ENCODE measurements at regions not wholly inside any gene's neighbourhood (a gene's known extent, or its start where the extent isn't known, plus 50 kb on each side); places are given as distances from the start of the nearest gene placed in this dataset.

DNA sequence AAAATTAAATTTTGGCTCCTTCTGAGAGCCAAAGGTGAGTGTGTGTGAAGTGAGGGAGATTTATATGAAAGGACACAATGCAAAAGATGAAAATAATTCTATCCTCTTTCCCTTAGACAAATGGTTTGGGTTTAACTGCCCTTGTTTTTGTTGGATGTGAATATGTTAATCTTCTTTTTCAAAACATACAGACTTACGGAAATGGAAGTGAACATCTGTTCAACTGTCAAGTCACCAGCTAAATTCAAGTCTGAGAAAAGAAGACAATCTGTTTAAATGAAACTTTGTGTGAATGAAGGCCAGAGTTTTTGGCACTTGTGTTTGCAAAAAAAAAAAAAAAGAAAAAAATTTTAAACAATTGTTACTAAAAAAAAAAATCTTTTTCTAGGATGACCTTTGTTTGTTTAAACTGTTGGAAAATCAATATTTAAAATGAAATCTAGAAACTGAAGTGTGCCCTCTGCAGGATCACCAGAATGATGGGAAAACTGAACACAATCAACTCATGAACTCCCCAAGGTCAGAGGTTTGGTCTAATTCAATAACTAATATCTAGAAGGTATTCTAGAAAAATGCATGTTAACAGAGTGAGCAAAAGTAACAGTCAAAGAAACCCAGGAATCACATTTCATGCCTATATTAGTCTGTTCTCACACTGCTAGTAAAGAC lies 448.8 kb downstream of the FLRT2 start:
- no peak for DNase-seq (ENCODE audit: low spot score)

DNA sequence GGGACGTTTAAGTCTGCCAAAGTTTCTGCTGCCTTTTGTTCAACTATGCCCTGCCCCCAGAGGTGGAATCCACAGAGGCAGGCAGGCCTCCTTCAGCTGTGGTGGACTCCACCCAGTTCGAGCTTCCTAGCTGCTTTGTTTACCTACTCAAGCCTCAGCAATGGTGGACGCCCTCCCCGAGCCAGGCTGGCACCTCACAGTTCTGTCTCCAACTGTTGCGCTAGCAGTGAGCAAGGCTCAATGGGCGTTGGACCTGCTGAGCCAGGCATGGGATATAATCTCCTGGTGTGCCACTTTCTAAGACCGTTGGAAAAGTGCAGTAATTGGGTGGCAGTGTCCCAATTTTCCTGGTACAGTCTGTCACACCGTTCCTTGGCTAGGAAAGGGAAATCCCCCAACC lies 444.7 kb downstream of the FLRT2 start:
- DNase-seq (ENCODE audit: low spot score), result no peak

DNA sequence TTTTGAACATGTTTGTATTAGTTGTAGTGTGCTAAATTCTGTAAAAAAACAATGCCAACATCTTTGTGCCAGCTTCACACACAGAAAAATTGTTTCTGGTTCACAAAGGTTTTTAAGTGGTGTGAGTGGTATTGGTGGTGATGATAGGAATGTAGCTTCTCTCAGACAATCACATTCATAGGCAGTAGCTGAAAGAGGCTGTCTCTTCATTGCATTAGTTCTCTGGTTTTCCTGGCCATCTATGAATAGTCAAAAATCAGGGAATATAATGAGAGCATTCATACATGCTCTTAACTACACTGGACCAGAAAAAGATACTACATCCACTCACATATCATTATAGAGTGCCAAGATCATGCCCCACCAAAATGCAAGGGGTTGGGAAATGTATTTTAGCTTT lies 433.5 kb downstream of the FLRT2 start:
- DNase-seq (ENCODE audit: low spot score), result no peak

DNA sequence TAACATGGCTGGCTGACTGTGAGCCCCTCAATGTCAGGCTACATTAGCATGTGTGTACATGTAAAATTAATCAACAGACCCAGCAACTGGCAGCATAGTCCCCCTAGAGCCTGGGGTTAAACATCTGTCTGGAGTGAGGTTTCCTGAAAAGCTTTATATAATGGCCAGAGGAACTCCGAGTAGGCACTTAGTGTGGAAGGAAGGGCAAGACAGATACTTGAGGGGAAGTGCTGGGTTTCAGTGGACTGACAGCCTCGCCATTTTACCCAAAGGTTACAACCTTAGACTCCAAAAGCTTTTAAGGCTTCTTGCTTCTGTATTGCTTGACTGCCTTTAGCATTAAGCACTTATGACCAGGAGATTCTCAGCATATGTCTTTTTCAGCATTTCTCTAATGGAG lies 430.8 kb downstream of the FLRT2 start:
- DNase-seq (ENCODE audit: low spot score), result no peak

DNA sequence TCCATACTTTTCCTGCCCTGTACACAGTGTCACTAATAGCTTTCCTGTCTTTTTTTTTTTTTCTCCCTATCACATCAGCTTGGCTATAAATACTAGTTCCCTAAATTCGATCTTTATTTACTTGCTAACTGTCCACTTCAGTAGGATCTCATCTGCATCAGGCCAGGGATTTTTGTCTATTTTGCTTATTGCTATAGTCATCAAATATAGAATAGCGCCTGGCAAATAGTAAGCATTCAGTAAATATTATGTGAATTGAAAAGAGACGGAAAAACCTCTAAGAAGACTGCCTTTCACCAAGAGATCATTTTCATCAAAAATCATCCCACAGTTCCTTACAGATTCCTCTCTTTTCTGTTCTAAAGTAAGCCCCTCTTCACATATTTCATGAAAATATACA lies 429.1 kb downstream of the FLRT2 start:
- DNase-seq (ENCODE audit: low spot score), result no peak

DNA sequence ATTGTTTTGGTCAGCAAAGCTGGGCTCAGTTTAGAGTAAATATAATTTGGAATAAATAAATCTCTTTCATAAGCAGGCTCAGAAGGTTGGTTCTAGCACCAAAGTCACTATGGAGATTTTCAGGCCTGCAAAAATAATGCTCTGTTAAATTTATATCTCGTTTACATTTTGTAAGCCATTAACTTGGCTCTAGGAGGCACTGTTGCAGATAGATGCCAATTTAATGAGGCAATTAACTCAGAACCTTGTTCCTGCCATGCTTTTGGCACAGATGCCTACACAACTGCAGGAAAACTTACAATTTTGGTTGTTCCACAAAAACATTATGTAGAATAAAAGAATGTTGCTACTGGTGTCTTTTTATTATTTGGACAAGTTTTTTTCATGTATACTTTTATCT lies 428.1 kb downstream of the FLRT2 start:
- DNase-seq (ENCODE audit: low spot score), result no peak

DNA sequence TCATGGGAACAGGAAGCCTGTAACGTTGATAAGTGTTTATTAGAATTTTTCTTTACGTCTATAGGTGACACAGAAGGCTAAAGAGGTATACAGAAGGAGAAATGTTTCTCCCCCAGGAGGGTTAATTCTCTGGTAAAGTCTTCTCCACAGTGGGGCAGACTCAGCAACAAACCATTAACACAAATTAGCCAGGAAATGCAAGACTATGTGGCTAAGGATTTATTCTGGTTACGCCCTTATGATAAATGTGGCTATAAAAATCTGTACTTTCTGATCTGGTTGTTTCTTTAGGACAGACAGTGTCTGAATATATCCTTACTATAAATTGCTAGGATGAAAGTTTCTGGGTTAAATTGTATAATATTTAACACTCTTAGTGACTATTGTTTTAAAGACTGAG lies 423.3 kb downstream of the FLRT2 start:
- DNase-seq (ENCODE audit: low spot score), result no peak

DNA sequence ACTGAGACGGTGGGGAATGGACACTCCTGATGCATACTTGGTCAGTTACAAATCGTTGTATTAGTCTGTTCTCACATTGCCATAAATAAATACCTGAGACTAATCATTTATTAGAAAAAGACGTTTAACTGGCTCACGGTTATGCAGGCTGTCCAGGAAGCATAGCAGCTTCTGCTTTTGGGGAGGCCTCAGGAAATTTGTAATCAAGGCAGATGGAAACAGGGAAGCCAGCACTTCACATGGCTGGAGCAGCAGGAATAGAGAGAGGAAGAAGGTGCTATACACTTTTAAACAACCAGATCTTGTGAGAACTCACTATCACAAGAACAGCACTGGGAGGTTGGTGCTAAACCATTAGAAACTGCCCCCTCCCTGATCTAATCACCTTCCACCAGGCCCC lies 418.2 kb downstream of the FLRT2 start:
- DNase-seq (ENCODE audit: low spot score), result no peak

DNA sequence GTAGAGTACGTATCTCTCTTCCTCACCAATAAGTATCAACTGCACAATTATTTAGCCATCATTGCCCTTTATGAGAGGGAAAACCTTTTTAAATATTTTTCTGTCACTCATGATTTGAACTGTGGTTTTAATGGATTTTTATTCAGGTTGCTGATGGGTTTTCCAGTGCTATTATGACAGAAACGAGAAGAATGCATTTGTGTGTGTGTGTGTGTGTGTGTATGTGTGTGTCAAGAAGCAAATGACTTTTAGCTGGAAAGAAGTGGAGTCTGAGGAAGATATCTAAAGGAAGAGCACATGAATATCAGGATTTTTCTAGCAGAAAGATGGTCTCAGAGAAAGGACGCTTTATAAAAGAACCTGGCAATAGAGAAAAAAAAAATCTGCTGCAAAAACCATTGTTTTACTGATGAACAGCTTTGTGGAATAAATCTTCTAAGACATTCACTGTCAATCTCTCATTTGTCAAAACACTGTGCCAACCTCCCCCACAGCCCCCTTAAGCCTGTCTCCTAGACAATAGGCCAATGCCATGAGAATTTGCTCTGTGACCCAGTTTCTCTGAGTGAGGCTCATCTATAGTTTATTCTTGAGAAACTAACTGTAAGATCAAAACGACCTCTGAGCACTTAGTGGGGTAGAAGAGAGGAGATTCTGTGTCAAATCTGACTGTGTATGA lies 417.7 kb downstream of the FLRT2 start:
- DNase-seq (ENCODE audit: low spot score), result no peak

DNA sequence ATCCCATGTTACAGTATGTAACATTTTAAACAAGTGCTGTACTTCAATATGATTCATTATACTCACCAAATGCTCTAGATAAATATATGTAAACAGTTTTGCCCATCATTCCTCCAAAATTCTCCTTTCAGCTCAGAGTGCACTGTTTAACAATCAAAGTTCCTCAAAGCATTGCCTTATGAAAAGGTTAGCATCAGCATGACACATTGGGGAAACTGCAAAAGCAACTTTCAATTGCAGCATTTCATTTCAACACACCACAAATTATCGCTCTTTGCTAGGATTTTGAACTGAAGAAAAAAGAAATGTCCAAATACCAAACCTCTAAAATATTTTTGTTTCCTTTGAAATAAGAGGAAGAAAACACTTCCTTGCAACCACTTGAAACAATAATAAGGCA lies 413.2 kb downstream of the FLRT2 start:
- no peak for DNase-seq (ENCODE audit: low spot score)

DNA sequence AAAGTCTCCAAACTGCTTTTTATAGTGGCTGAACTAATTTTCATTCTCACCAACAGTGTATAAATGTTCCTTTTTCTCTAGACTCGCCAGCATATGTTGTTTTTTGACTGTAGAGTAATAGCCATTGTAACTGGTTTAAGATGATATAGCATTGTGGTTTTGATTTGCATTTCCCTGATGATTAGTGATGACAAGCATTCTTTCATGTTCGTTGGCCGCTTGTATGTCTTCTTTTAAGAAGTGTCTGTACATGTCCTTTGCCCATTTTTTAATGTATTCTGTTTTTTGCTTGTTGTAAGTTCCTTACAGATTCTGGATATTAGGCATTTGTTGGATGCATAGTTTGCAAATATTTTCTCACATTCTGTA lies 404.9 kb downstream of the FLRT2 start:
- peak; percentile 37 for DNase-seq (ENCODE audit: low spot score)

DNA sequence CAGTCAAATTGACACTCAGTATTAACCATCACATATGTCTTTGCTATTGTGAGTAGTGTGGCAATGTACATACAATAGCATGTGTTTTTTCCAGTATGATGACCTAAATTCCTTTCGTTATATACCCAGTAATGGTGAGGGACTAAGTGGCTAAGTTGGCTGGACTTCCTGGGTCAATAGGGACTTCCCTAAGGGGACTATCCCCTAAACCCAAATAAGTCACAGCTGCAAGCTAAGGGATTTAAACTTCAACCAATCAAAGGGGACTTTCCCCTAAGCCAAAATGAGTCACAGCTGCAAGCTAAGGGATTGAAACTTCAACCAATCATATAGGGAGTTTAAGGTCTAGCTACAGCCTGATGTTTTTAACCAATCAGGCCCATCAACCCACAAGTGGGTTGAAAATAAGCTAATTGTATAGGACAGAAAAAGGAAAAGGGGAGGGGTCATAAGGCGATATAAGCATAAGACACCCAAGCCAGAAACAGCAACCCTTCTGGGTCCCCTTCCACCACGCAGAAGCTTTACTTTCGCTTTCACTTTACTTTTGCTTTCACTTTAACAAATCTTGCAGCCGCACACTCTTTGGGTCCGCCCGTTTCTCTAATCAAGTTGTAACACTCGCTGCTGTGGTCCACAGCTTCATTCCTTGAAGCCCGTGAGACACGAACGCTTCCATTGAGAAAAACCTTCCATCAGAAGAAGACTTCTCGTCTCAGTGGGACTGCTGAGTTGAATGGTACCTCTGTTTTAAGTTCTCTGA lies 404.4 kb downstream of the FLRT2 start:
- DNase-seq (ENCODE audit: low spot score), result peak; percentile 89

DNA sequence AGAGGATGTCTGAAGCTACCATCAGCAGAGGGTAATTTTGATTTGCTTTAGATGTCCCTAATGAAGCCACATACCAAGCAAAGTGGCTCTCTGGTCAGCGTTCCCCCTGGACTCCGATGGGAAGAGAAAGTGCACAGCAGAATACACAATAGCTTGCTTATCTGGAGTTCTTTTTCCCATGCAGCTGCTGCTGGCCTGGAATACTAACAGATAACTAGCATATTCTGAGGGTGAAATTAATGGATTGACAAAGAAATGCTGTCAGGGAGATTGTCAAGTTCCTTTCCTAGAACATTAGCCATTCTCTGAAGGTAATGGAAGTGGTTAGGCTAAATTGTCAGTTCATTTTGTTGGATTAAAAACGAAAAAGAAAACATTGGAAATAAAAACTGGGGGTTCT lies 391.3 kb downstream of the FLRT2 start:
- no peak for DNase-seq (ENCODE audit: low spot score)

DNA sequence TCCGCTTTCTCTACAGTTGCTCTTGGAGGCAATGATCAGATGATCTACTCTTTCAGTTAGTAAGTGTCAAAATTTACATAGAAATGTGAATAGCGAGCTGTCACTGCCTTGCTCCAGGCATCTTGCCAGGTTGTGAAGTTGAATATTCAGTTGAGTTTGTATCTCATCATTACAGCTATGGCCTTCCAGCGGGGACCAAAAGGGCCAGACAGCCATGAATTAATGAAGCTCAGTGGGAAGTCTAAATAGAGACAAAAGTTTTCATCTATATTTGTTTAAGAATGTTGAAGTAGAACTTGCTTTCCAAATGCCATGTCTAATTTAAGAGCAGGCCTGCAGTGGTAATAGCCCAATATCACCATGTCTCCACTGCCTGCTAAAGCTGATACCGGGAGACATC lies 387.8 kb downstream of the FLRT2 start:
- DNase-seq (ENCODE audit: low spot score), result no peak

DNA sequence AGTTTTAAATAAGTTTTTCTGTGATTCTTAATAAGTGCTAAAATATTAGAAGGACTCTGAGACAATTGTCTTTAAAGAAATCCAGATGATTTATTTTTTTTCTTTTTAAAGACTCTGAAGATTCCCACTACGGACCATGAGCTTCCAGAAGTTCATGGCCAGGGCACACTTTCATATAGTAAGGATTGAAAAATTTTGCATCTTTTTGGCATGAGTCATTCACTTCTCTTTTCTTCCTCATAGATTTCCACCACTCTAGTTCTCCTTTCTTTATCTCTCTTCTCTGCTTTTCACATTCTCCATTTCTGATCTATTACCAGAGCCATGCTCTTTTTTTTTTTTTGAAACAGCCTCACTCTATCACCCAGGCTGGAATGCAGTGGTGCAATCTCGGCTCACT lies 385.8 kb downstream of the FLRT2 start:
- no peak for DNase-seq (ENCODE audit: low spot score)

DNA sequence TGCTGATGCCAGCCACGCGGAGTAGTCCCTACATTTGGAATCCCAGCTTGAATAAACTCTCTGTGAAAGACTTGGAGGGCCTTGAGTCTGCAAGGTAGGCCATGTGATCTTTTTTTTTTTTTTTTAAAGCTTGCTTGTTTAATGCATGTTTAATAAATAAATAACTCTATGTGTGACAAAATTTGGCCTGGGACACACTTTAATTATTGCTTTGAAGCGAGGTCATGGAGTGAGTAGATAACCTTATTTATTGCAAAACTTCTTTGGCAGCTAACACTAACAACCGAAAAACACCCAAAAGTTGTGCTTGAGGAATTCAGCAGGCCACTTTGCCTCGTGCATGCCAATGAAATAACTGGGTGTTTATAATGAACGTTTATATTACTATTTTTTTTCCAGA lies 382.2 kb downstream of the FLRT2 start:
- no peak for DNase-seq (ENCODE audit: low spot score)

DNA sequence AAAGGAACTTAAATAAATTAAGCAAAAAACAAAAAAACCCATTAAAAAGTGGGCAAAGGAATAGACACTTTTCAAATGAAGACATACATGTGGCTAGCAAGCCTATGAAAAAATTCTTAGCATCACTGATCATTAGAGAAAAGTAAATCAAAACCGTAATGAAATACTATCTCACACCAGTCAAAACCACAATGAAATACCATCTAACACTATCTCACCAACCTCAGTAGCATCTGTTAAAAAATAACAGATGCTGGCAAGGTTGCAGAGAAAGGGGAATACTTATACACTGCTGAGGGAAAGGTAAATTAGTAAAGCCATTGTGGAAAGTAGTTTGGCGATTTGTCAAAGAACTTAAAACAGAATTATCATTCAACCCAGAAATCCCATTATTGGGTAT lies 381.1 kb downstream of the FLRT2 start:
- DNase-seq (ENCODE audit: low spot score), result no peak

DNA sequence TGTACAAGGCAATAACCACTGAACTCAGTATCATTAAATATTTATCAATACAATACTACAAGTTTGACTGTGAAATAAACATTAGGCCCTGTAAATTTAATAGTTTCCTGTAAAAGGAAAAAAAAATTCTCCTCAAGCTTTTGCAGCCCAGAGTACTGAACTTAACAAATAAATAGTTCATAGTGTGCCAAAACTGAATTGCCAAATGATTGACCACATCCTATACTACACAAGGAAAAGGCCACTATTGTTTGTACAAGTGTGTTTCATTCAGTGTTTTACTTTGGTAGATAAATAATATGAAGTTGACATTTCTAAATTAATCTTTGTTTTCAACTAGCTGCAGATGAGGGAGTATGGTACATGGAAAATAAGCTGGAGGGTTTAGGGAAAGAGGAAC lies 379.6 kb downstream of the FLRT2 start:
- no peak for DNase-seq (ENCODE audit: low spot score)

DNA sequence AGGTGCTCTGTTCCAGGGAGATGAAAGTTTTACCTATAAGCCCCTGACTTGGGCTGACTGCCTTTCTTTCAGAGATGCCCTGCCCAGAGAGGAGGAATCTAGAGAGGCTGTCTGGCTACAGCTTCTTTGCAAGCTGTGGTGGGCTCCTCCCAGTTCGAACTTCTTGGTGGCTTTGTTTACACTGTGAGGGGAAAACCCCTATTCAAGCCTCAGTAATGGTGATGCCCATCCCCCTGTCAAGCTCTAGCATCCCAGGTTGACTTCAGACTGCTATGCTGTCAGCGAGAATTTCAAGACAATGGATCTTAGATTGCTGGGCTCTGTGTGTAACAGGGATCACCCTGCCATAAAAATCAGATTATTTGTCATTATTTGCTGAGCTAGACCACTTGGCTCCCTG lies 377.6 kb downstream of the FLRT2 start:
- no peak for DNase-seq (ENCODE audit: low spot score)

DNA sequence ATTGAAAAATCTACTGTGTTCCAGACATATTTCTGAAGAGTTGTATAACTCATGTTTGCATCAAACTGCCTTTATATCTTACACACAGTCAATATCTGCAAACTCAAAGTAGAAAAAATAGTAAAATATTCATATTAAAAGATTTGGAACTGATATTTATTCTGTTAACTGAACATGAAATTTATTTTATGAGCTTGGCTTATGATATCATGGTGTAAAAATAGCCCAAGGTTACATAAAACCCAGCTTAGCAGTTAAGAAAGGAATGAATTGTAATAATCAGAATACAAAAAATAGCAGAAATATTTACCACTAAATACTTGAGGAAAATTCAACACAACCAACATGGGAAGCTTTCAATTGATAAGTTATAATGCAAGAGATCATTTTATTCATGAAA lies 367.9 kb downstream of the FLRT2 start:
- no peak for DNase-seq (ENCODE audit: low spot score)

DNA sequence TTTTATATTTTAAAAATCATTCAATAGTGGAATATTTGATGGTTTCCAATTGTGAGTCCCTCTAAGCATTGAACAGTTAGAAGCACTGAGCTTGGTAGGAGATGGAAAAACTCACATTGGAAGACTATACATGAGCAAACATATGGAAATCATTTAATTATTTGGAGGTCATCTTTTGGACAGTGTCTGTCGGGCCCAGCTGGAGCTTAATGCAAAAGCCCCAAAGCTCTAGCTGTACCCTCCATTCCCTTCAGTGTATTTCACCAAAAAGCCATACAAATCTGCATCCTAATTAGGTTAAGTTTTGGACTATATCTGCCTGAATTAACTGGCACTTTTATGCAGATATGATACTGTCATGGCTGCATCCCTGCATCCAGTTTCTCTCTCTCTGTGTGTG lies 365.7 kb downstream of the FLRT2 start:
- DNase-seq (ENCODE audit: low spot score), result no peak

DNA sequence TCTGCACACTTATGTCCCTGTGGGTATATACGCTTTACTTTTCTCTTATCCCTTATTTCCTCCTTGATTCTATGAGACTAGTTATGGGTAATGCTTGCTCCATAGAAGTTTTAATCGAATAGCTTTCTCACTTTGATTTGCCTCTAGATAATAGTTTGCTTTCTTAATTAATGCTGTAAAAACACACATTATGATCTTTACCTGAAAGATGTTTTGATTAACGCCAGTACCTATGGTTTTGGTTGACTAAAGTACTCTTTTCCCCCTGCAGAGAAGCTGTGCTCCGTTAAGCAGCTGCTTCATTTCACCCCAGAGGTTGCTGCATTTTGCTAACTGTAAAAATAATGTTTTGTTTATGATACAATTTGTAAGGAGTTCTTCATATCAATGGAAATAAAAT lies 362.3 kb downstream of the FLRT2 start:
- DNase-seq (ENCODE audit: low spot score), result no peak

DNA sequence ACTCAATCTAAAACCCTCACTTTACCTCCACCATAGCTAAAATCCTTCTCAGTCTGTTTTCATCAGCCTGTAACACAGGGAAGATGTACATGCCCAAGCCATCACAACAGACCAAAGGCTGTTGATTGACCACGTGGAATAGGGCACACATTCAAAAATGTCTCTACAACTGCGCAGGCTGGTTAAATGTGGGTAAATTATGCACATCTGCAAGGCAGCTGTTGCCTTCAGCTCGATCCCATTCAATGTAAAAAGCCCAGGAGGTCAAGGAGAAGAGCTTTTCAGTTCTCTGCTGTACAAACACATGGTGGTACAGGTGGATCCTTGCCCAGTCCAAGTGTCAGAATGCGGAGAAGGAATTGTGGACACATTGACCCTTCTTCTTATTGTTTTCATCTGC lies 354.0 kb downstream of the FLRT2 start:
- no peak for DNase-seq (ENCODE audit: low spot score)

DNA sequence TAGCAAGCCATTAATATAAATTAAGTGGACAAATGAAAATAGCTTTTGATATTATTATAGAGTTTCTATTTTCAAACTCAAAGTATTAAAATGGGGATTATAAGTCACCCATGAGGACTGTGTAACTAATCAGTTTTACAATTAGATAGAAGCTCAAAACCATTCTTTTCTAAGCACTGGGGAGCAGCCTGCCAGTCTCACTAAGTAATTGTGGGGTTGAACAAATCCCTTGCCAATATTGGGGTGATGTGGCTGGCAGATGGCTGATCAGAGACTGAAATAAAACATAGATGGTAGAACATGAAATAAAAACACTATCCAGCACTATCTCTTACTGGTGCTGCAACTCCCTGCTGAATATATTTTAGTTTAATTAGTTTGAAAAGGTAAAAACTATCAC lies 353.2 kb downstream of the FLRT2 start:
- DNase-seq (ENCODE audit: low spot score), result no peak

Data from CD4-positive, alpha-beta T cell treated with Interleukin-2 at 100 ng/mL for 4 hours (primary cell).